ENCODE measurements at regions not wholly inside any gene's neighbourhood (a gene's known extent, or its start where the extent isn't known, plus 50 kb on each side); places are given as distances from the start of the nearest gene placed in this dataset.

- H3K27ac ChIP-seq: no peak overlapping the region
- H3K4me3 ChIP-seq: no peak overlapping the region
- no peaks in the 10 kb centered on the region for H3K9me3 ChIP-seq
- no peaks in the 10 kb centered on the region for H3K36me3 ChIP-seq
- H3K4me1 ChIP-seq (ENCODE audit: insufficient read depth): no peaks in the 10 kb centered on the region
- intact Hi-C loops (cut with DNase I): no loop called here
- WGBS, 3 donors: 79 to 88% (median 80%) methylated on average over 2 of the region's 2 CpGs
- H3K27me3 ChIP-seq: no peaks in the 10 kb centered on the region
- no peak for TF ChIP-seq EP300 (IDR thresholded peaks at IDR 0.05)
- no peak for TF ChIP-seq POLR2A (IDR thresholded peaks at IDR 0.05)
- TF ChIP-seq CTCF (IDR thresholded peaks at IDR 0.05): no peak
- no peak for DNase-seq
These were observed 240.9 kb upstream of the MIR17HG start for GRCh38 chr13:91106565-91106964.

GRCh38 chr13:91108315-91108714, 239.2 kb upstream of the MIR17HG start:
- Histone ChIP-seq H3K27ac (no peak overlapping the region), H3K27me3 (no peaks in the 10 kb centered on the region), H3K4me1 (ENCODE audit: insufficient read depth) (no peaks in the 10 kb centered on the region), H3K4me3 (no peak overlapping the region), H3K9me3 (no peaks in the 10 kb centered on the region), H3K36me3 (no peaks in the 10 kb centered on the region)
- WGBS, 3 donors: 88 to 100% (median 100%) methylated on average over 1 of the region's 1 CpG
- TF ChIP-seq CTCF (IDR thresholded peaks at IDR 0.05): no peak
- TF ChIP-seq EP300 (IDR thresholded peaks at IDR 0.05): no peak
- no peak for TF ChIP-seq POLR2A (IDR thresholded peaks at IDR 0.05)
- DNase-seq: no peak
- intact Hi-C loops (cut with DNase I): no loop called here

GRCh38 chr13:91111476-91112200, 235.8 kb upstream of the MIR17HG start:
- no peak for TF ChIP-seq CTCF (IDR thresholded peaks at IDR 0.05)
- TF ChIP-seq POLR2A (IDR thresholded peaks at IDR 0.05): no peak
- no peak for TF ChIP-seq EP300 (IDR thresholded peaks at IDR 0.05)
- no peaks in the 10 kb centered on the region for H3K9me3 ChIP-seq
- intact Hi-C loops (cut with DNase I): no loop called here
- H3K27me3 ChIP-seq: no peaks in the 10 kb centered on the region
- no peaks in the 10 kb centered on the region for H3K36me3 ChIP-seq
- no peak for DNase-seq
- H3K4me1 ChIP-seq (ENCODE audit: insufficient read depth): no peaks in the 10 kb centered on the region
- no peak overlapping the region for H3K27ac ChIP-seq
- H3K4me3 ChIP-seq: no peak overlapping the region
- 58 to 80% (median 70%) methylated on average over 6 of the region's 6 CpGs for whole genome bisulfite sequencing, 3 donors

GRCh38 chr13:91112201-91112923, 235.1 kb upstream of the MIR17HG start:
- H3K36me3 ChIP-seq: no peaks in the 10 kb centered on the region
- no peak overlapping the region for H3K4me3 ChIP-seq
- WGBS, 3 donors: 73 to 79% (median 74%) methylated on average over 7 of the region's 7 CpGs
- intact Hi-C loops (cut with DNase I): no loop called here
- no peak overlapping the region for H3K27ac ChIP-seq
- DNase-seq: no peak
- TF ChIP-seq EP300 (IDR thresholded peaks at IDR 0.05): no peak
- TF ChIP-seq CTCF (IDR thresholded peaks at IDR 0.05): no peak
- no peak for TF ChIP-seq POLR2A (IDR thresholded peaks at IDR 0.05)
- H3K9me3 ChIP-seq: no peaks in the 10 kb centered on the region
- H3K27me3 ChIP-seq: no peaks in the 10 kb centered on the region
- H3K4me1 ChIP-seq (ENCODE audit: insufficient read depth): no peaks in the 10 kb centered on the region

Data from ovary (tissue), 7 donors.